ENCODE measurements at regions not wholly inside any gene's neighbourhood (a gene's known extent, or its start where the extent isn't known, plus 50 kb on each side); places are given as distances from the start of the nearest gene placed in this dataset.
"Not testable (repeated sequence)": the region's sequence is repeated elsewhere in the genome, so short reads cannot be mapped to it uniquely, and the experiment has no call there.

- H3K9me3 ChIP-seq (ENCODE audit: control insufficient read depth, insufficient read depth, low read length), result no peaks in the 10 kb centered on the region
- no peaks in the 10 kb centered on the region for H3K27me3 ChIP-seq (ENCODE audit: control insufficient read depth, insufficient read depth, low read length)
- H3K4me3 ChIP-seq (ENCODE audit: low read length), result no peak overlapping the region
- H3K36me3 ChIP-seq (ENCODE audit: control insufficient read depth, insufficient read depth, low read length), result no peaks in the 10 kb centered on the region
- no peak overlapping the region for H3K27ac ChIP-seq (ENCODE audit: low read length)
- H3K4me1 ChIP-seq (ENCODE audit: control insufficient read depth, insufficient read depth, low read length), result peaks cover 2% of the 10 kb centered on the region; the same call in 1 of the 2 replicates
- no CpG with 5 or more reads among the region's 6 CpGs for WGBS (ENCODE audit: insufficient coverage, insufficient read length)
- no peak for DNase-seq (ENCODE audit: low read depth, low spot score)
These were observed 574.8 kb upstream of the C16orf82 start for GRCh38 chr16:26491962-26492361.

DNA sequence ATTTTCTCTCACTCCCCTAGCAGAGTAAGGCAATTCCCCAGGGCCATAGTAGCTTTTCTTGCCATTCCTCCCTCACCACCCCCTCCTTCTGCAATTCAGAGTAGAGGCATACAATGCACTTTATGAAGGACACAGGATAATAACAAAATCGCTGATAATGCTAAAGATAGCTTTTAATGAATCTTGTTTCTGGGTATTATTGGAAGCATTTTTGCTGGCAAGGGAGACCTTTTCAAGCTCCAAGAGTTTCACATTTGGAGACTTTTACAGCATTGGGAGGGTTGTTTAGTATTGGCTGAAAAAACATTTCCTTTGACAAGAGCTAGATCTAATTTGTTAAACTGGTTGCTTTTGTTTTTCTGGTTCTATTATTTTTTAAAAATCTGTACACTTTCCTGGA is 573.0 kb upstream of the C16orf82 start:
- no peaks in the 10 kb centered on the region for H3K27me3 ChIP-seq (ENCODE audit: control insufficient read depth, insufficient read depth, low read length)
- no peak for DNase-seq (ENCODE audit: low read depth, low spot score)
- H3K4me1 ChIP-seq (ENCODE audit: control insufficient read depth, insufficient read depth, low read length), result peaks cover 2% of the 10 kb centered on the region; the same call in 1 of the 2 replicates
- no peak overlapping the region for H3K4me3 ChIP-seq (ENCODE audit: low read length)
- no peaks in the 10 kb centered on the region for H3K9me3 ChIP-seq (ENCODE audit: control insufficient read depth, insufficient read depth, low read length)
- no peaks in the 10 kb centered on the region for H3K36me3 ChIP-seq (ENCODE audit: control insufficient read depth, insufficient read depth, low read length)
- H3K27ac ChIP-seq (ENCODE audit: low read length), result no peak overlapping the region
- WGBS (ENCODE audit: insufficient coverage, insufficient read length), result no CpG with 5 or more reads among the region's 1 CpG

GRCh38 chr16:26497896-26498295 is 568.8 kb upstream of the C16orf82 start:
- no peak for DNase-seq (ENCODE audit: low read depth, low spot score)
- Histone ChIP-seq H3K9me3 (ENCODE audit: control insufficient read depth, insufficient read depth, low read length) (no peaks in the 10 kb centered on the region), H3K4me1 (ENCODE audit: control insufficient read depth, insufficient read depth, low read length) (no peaks in the 10 kb centered on the region), H3K4me3 (ENCODE audit: low read length) (no peak overlapping the region), H3K27me3 (ENCODE audit: control insufficient read depth, insufficient read depth, low read length) (no peaks in the 10 kb centered on the region), H3K27ac (ENCODE audit: low read length) (no peak overlapping the region), H3K36me3 (ENCODE audit: control insufficient read depth, insufficient read depth, low read length) (no peaks in the 10 kb centered on the region)
- no CpG with 5 or more reads among the region's 3 CpGs for WGBS (ENCODE audit: insufficient coverage, insufficient read length)

- Histone ChIP-seq H3K27ac (ENCODE audit: low read length) (no peak overlapping the region), H3K36me3 (ENCODE audit: control insufficient read depth, insufficient read depth, low read length) (no peaks in the 10 kb centered on the region), H3K27me3 (ENCODE audit: control insufficient read depth, insufficient read depth, low read length) (no peaks in the 10 kb centered on the region), H3K9me3 (ENCODE audit: control insufficient read depth, insufficient read depth, low read length) (no peaks in the 10 kb centered on the region), H3K4me1 (ENCODE audit: control insufficient read depth, insufficient read depth, low read length) (no peaks in the 10 kb centered on the region), H3K4me3 (ENCODE audit: low read length) (no peak overlapping the region)
- no CpG with 5 or more reads among the region's 6 CpGs for WGBS (ENCODE audit: insufficient coverage, insufficient read length)
- no peak for DNase-seq (ENCODE audit: low read depth, low spot score)
These were observed 566.4 kb upstream of the C16orf82 start for GRCh38 chr16:26500326-26500725.

- no peak for DNase-seq (ENCODE audit: low read depth, low spot score)
- Histone ChIP-seq H3K27ac (ENCODE audit: low read length) (no peak overlapping the region), H3K4me1 (ENCODE audit: control insufficient read depth, insufficient read depth, low read length) (peaks cover 1% of the 10 kb centered on the region; the same call in 1 of the 2 replicates)
These were observed 561.2 kb upstream of the C16orf82 start for GRCh38 chr16:26505496-26505895.

DNA sequence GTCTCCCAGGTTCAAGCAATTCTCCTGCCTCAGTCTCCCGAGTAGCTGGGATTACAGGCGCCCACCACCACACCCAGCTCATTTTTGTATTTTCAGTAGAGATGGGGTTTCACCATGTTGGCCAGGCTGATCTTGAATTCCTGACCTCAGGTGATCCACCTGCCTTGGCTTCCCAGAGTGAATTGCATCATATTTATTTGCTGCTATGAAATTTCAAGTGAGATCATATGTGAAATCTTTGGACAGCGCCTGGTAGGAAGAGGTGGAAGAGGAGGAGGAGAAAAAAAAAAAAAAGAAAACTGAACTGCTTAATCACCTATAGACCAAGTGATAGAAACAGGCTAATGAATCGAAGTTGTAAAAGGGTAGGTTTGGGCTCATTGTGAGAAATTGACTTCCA is 557.8 kb upstream of the C16orf82 start:
- not testable (repeated sequence) for H3K27me3 ChIP-seq (ENCODE audit: control insufficient read depth, insufficient read depth, low read length); H3K4me1 ChIP-seq (ENCODE audit: control insufficient read depth, insufficient read depth, low read length)

More at GRCh38 chr16:26505496-26505895, 561.2 kb upstream of the C16orf82 start:
- no peaks in the 10 kb centered on the region for H3K9me3 ChIP-seq (ENCODE audit: control insufficient read depth, insufficient read depth, low read length)
- no peaks in the 10 kb centered on the region for H3K27me3 ChIP-seq (ENCODE audit: control insufficient read depth, insufficient read depth, low read length)
- H3K36me3 ChIP-seq (ENCODE audit: control insufficient read depth, insufficient read depth, low read length), result no peaks in the 10 kb centered on the region
- H3K4me3 ChIP-seq (ENCODE audit: low read length), result no peak overlapping the region

DNA sequence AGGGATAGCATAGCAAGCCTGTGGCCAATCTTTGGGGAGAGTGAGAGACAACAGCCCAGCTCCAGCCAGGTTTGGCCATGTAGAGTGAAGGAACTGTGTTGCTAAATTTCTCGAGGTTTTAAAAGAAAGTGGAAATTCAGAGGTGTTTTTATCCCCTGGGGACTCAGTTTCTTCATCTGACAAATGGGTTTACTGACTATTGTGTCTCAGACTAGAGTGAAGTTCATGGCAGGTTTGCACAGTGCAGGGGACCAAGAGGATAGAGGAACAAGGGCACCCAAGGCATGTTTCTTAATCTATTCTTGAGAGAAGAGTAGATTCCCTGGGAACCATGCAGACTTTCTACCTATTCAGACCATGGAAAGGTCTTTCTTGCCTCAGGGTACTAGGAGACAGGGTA is 555.8 kb upstream of the C16orf82 start:
- H3K27me3 ChIP-seq (ENCODE audit: control insufficient read depth, insufficient read depth, low read length), result no peaks in the 10 kb centered on the region
- H3K4me1 ChIP-seq (ENCODE audit: control insufficient read depth, insufficient read depth, low read length), result no peaks in the 10 kb centered on the region
- no CpG with 5 or more reads among the region's 1 CpG for whole genome bisulfite sequencing (ENCODE audit: insufficient coverage, insufficient read length)
- no peaks in the 10 kb centered on the region for H3K9me3 ChIP-seq (ENCODE audit: control insufficient read depth, insufficient read depth, low read length)
- no peaks in the 10 kb centered on the region for H3K36me3 ChIP-seq (ENCODE audit: control insufficient read depth, insufficient read depth, low read length)
- DNase-seq (ENCODE audit: low read depth, low spot score), result no peak
- H3K27ac ChIP-seq (ENCODE audit: low read length), result no peak overlapping the region
- H3K4me3 ChIP-seq (ENCODE audit: low read length), result no peak overlapping the region

More for the DNA sequence above, 557.8 kb upstream of the C16orf82 start:
- DNase-seq (ENCODE audit: low read depth, low spot score); H3K9me3 ChIP-seq (ENCODE audit: control insufficient read depth, insufficient read depth, low read length); H3K27ac ChIP-seq (ENCODE audit: low read length); H3K4me3 ChIP-seq (ENCODE audit: low read length); H3K36me3 ChIP-seq (ENCODE audit: control insufficient read depth, insufficient read depth, low read length): not testable (repeated sequence)
- no CpG with 5 or more reads among the region's 4 CpGs for WGBS (ENCODE audit: insufficient coverage, insufficient read length)

GRCh38 chr16:26511463-26511862 is 555.3 kb upstream of the C16orf82 start:
- no CpG with 5 or more reads among the region's 6 CpGs for WGBS (ENCODE audit: insufficient coverage, insufficient read length)

DNA sequence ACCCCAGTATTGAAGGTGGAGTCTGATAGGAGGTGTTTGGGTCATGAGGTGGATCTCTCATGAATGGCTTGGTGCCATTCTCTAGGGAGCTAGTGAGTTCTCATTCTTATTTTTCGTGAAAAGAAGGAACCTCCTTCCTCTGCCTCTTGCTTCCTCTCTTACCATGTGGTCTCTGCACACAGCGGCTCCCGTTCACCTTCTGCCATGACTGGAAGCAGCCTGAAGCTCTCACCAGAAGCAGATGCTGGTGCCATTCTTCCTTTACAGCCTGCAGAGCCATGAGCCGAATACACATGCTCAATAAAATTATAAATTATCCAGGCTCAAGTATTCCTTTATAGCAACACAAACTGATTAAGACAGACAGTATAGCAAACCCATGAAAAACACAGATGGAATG is 545.1 kb upstream of the C16orf82 start:
- no peaks in the 10 kb centered on the region for H3K9me3 ChIP-seq (ENCODE audit: control insufficient read depth, insufficient read depth, low read length)
- 0 out of 2 replicates have a peak, but pooled peaks cover 1% of the 10 kb centered on the region for H3K4me1 ChIP-seq (ENCODE audit: control insufficient read depth, insufficient read depth, low read length)
- no peaks in the 10 kb centered on the region for H3K36me3 ChIP-seq (ENCODE audit: control insufficient read depth, insufficient read depth, low read length)
- H3K27me3 ChIP-seq (ENCODE audit: control insufficient read depth, insufficient read depth, low read length), result no peaks in the 10 kb centered on the region
- DNase-seq (ENCODE audit: low read depth, low spot score), result no peak
- H3K4me3 ChIP-seq (ENCODE audit: low read length), result no peak overlapping the region
- WGBS (ENCODE audit: insufficient coverage, insufficient read length), result no CpG with 5 or more reads among the region's 4 CpGs
- H3K27ac ChIP-seq (ENCODE audit: low read length), result no peak overlapping the region

More at GRCh38 chr16:26511463-26511862, 555.3 kb upstream of the C16orf82 start:
- Histone ChIP-seq H3K27me3 (ENCODE audit: control insufficient read depth, insufficient read depth, low read length) (no peaks in the 10 kb centered on the region), H3K36me3 (ENCODE audit: control insufficient read depth, insufficient read depth, low read length) (no peaks in the 10 kb centered on the region), H3K4me1 (ENCODE audit: control insufficient read depth, insufficient read depth, low read length) (no peaks in the 10 kb centered on the region), H3K4me3 (ENCODE audit: low read length) (no peak overlapping the region), H3K9me3 (ENCODE audit: control insufficient read depth, insufficient read depth, low read length) (no peaks in the 10 kb centered on the region), H3K27ac (ENCODE audit: low read length) (no peak overlapping the region)
- no peak for DNase-seq (ENCODE audit: low read depth, low spot score)

- no peaks in the 10 kb centered on the region for H3K36me3 ChIP-seq (ENCODE audit: control insufficient read depth, insufficient read depth, low read length)
- no peaks in the 10 kb centered on the region for H3K27me3 ChIP-seq (ENCODE audit: control insufficient read depth, insufficient read depth, low read length)
- WGBS (ENCODE audit: insufficient coverage, insufficient read length), result no CpG with 5 or more reads among the region's 6 CpGs
- no peak overlapping the region for H3K4me3 ChIP-seq (ENCODE audit: low read length)
- H3K27ac ChIP-seq (ENCODE audit: low read length), result no peak overlapping the region
- no peak for DNase-seq (ENCODE audit: low read depth, low spot score)
- 0 out of 2 replicates have a peak, but pooled peaks cover 1% of the 10 kb centered on the region for H3K4me1 ChIP-seq (ENCODE audit: control insufficient read depth, insufficient read depth, low read length)
- no peaks in the 10 kb centered on the region for H3K9me3 ChIP-seq (ENCODE audit: control insufficient read depth, insufficient read depth, low read length)
These were observed 542.4 kb upstream of the C16orf82 start for GRCh38 chr16:26524281-26524680.

GRCh38 chr16:26524846-26525245 is 541.9 kb upstream of the C16orf82 start:
- Histone ChIP-seq H3K36me3 (ENCODE audit: control insufficient read depth, insufficient read depth, low read length) (no peaks in the 10 kb centered on the region), H3K4me3 (ENCODE audit: low read length) (no peak overlapping the region), H3K27me3 (ENCODE audit: control insufficient read depth, insufficient read depth, low read length) (no peaks in the 10 kb centered on the region), H3K4me1 (ENCODE audit: control insufficient read depth, insufficient read depth, low read length) (0 out of 2 replicates have a peak, but pooled peaks cover 1% of the 10 kb centered on the region), H3K27ac (ENCODE audit: low read length) (no peak overlapping the region), H3K9me3 (ENCODE audit: control insufficient read depth, insufficient read depth, low read length) (no peaks in the 10 kb centered on the region)
- DNase-seq (ENCODE audit: low read depth, low spot score), result no peak
- no CpG with 5 or more reads among the region's 3 CpGs for WGBS (ENCODE audit: insufficient coverage, insufficient read length)

Data from iPS DF 6.9 (cell line).